ENCODE measurements at regions not wholly inside any gene's neighbourhood (a gene's known extent, or its start where the extent isn't known, plus 50 kb on each side); places are given as distances from the start of the nearest gene placed in this dataset.

DNA sequence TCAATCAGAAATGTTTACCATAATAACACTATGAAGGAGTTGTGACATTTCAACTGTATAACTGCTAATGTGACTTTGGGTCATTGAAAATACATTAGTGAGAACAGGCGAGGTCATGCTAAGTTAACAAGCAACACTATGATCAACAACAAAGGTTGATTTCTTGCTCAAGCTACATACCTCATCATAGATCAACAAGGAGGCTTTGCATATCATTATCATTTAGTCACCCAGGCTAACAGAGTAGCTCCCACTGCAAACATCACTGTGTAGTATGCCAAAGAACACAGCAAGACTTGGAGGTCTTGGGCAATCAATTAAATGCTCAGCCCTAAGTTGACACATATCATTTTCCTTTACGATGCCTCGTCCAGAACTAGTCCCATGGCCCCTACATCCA lies 212.5 kb downstream of the NOVA1 start:
- TF ChIP-seq CTCF (IDR thresholded peaks at IDR 0.05; ENCODE audit: low read depth, low read length) (no peak), EZH2phosphoT487 (IDR thresholded peaks at IDR 0.05; ENCODE audit: low read depth) (no peak)
